ENCODE measurements at regions not wholly inside any gene's neighbourhood (a gene's known extent, or its start where the extent isn't known, plus 50 kb on each side); places are given as distances from the start of the nearest gene placed in this dataset.

DNA sequence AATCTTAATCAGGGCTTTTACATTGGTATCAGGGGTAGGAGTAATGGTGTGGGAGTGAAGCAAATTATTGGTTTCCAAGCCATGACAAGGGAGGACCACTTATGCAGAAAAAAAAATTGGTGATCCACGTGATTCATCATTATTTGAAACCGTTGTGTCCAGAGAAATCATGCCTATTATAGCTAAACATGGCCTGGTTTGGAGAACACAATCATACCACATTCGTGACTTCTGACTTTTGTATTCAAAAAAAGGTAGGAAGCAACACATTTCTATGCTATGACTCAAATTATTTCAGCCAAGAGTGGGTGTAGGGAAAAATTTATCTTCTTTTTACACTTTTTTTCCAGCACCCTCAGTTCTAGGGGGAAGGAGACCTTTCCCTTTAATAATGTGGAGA lies 924.3 kb upstream of the GBE1 start:
- TF ChIP-seq CTCF (IDR thresholded peaks at IDR 0.05) (no peak), POLR2A (IDR thresholded peaks at IDR 0.05) (no peak)

All from Peyer's patch (tissue), 4 donors.